ENCODE measurements at regions not wholly inside any gene's neighbourhood (a gene's known extent, or its start where the extent isn't known, plus 50 kb on each side); places are given as distances from the start of the nearest gene placed in this dataset.

DNA sequence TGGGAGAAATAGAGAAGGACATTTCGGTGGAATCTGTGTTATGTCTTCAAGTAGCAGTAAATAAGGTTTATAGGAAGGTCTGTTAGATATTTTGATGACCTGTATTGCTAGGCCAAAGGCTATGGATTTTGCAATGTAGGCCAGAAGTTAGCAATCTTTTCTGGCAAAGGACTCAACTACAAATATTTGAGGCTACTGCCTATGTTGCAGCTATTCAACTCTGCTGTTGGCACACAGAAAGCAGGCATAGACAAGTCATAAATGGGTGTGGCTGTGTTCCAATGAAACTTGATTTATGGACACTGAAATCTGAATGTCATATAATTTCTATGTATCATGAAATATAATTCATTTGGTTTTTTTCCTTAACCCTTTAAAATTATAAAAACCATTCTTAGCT is 438.7 kb upstream of the C2CD4B start:
- no peak for TF ChIP-seq CEBPB (IDR thresholded peaks at IDR 0.05)
- no peak for TF ChIP-seq YY1 (IDR thresholded peaks at IDR 0.05; ENCODE audit: low read depth)
